ENCODE measurements at regions not wholly inside any gene's neighbourhood (a gene's known extent, or its start where the extent isn't known, plus 50 kb on each side); places are given as distances from the start of the nearest gene placed in this dataset.

DNA sequence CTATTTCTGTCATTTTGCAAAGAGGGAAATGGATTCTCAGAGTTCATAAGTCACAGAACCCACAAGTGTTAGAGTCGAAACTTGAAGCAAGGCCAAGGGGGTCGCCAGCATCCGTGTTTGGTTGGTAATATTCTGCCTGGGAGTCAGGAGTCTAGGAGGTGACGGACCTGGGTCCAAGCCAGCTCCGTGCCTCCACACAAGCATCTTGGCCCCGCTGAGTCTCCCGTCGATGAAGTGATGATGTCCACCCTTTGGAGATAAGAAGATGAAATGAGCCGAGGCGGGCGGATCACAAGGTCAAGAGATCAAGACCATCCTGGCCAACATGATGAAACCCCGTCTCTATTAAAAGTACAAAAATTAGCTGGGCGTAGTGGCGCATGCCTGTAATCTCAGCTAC lies 53.2 kb upstream of the TNRC6C start:
- TF ChIP-seq EZH2 (IDR thresholded peaks at IDR 0.05; ENCODE audit: low read length, unreplicated experiment) (no peak), EZH2phosphoT487 (IDR thresholded peaks at IDR 0.05; ENCODE audit: borderline replicate concordance, low read length) (no peak)
- TF ChIP-seq, protein P1, sequence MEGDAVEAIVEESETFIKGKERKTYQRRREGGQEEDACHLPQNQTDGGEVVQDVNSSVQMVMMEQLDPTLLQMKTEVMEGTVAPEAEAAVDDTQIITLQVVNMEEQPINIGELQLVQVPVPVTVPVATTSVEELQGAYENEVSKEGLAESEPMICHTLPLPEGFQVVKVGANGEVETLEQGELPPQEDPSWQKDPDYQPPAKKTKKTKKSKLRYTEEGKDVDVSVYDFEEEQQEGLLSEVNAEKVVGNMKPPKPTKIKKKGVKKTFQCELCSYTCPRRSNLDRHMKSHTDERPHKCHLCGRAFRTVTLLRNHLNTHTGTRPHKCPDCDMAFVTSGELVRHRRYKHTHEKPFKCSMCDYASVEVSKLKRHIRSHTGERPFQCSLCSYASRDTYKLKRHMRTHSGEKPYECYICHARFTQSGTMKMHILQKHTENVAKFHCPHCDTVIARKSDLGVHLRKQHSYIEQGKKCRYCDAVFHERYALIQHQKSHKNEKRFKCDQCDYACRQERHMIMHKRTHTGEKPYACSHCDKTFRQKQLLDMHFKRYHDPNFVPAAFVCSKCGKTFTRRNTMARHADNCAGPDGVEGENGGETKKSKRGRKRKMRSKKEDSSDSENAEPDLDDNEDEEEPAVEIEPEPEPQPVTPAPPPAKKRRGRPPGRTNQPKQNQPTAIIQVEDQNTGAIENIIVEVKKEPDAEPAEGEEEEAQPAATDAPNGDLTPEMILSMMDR (conservative IDR thresholded peaks at IDR 0.05; ENCODE audit: low read depth, low read length): no peak

All from PC-3 (cell line).